ENCODE measurements at regions not wholly inside any gene's neighbourhood (a gene's known extent, or its start where the extent isn't known, plus 50 kb on each side); places are given as distances from the start of the nearest gene placed in this dataset.

DNA sequence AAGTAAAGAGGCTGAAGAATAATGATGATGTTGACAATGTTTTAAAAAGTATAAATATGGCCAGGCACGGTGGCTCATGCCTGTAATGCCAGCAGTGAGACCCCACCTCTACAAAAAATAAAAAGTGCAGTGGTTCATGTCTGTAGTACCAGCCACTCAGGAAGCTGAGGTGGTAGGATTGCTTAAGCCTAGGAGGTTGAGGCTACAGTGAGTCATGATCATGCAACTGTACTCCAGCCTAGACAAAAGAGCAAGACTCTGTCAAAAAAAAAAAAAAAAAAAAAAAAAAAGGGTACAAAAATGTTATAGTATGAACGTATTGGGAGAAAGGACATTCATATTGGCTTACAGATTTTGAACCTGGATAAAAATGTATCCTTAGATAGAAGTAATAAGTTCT lies 543.1 kb upstream of the IRAK1BP1 start:
- TF ChIP-seq, protein P1, sequence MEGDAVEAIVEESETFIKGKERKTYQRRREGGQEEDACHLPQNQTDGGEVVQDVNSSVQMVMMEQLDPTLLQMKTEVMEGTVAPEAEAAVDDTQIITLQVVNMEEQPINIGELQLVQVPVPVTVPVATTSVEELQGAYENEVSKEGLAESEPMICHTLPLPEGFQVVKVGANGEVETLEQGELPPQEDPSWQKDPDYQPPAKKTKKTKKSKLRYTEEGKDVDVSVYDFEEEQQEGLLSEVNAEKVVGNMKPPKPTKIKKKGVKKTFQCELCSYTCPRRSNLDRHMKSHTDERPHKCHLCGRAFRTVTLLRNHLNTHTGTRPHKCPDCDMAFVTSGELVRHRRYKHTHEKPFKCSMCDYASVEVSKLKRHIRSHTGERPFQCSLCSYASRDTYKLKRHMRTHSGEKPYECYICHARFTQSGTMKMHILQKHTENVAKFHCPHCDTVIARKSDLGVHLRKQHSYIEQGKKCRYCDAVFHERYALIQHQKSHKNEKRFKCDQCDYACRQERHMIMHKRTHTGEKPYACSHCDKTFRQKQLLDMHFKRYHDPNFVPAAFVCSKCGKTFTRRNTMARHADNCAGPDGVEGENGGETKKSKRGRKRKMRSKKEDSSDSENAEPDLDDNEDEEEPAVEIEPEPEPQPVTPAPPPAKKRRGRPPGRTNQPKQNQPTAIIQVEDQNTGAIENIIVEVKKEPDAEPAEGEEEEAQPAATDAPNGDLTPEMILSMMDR (IDR thresholded peaks at IDR 0.05), result no peak
- no peaks in the 10 kb centered on the region for H3K9me3 ChIP-seq
- DNase-seq (ENCODE audit: low spot score), result no peak
- H3K27me3 ChIP-seq, result no peaks in the 10 kb centered on the region
- H3K4me3 ChIP-seq, result no peak overlapping the region
- no peaks in the 10 kb centered on the region for H3K36me3 ChIP-seq
- H3K4me1 ChIP-seq, result no peaks in the 10 kb centered on the region
- H3K27ac ChIP-seq, result no peak overlapping the region

DNA sequence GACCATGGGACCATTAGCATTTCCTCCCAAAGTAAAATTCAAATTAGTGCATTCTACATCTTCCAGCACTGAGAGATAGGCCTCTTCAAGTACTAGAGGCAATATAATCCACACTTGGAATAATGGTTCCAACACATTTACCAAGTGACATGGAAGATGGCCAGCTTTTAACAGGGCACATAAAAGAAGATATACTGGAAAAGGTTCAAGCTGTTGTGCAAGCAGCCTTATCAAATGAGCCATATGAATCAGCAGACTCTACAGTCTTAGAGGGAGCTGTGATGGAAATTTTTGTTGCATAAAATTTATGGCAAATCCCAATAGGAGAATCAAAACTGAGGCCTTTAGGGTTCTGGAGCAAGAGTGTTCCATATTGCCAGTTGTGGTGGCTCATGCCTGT lies 526.6 kb upstream of the IRAK1BP1 start:
- no peak for DNase-seq (ENCODE audit: low spot score)
- no peaks in the 10 kb centered on the region for H3K4me1 ChIP-seq
- no peaks in the 10 kb centered on the region for H3K9me3 ChIP-seq
- no peaks in the 10 kb centered on the region for H3K36me3 ChIP-seq
- H3K27me3 ChIP-seq, result no peaks in the 10 kb centered on the region
- H3K4me3 ChIP-seq, result no peak overlapping the region
- TF ChIP-seq, protein P1 (IDR thresholded peaks at IDR 0.05), result no peak
- no peak overlapping the region for H3K27ac ChIP-seq

DNA sequence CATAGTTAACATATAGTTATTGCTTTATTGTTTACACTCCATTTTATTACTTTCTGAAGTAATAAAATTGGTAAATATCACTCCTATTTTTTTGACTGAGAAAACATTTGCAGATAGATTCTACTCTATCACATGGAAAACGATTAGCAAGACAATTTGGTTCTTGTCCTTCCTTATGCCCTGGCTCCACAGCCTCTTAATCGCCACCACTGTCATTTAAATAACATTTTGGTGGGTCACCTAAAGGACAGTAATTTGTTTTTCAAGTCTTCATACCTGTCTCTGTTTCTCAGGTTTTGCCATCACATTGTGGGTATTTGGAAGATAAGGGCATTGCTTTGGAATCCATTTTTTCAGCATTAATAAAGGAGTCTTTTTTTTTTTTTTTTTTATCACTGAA lies 521.5 kb upstream of the IRAK1BP1 start:
- H3K27ac ChIP-seq, result no peak overlapping the region
- H3K27me3 ChIP-seq, result no peaks in the 10 kb centered on the region
- H3K4me3 ChIP-seq, result no peak overlapping the region
- H3K9me3 ChIP-seq, result no peaks in the 10 kb centered on the region
- H3K36me3 ChIP-seq, result no peaks in the 10 kb centered on the region
- TF ChIP-seq, protein P1 (IDR thresholded peaks at IDR 0.05), result no peak
- DNase-seq (ENCODE audit: low spot score), result no peak
- H3K4me1 ChIP-seq, result no peaks in the 10 kb centered on the region

DNA sequence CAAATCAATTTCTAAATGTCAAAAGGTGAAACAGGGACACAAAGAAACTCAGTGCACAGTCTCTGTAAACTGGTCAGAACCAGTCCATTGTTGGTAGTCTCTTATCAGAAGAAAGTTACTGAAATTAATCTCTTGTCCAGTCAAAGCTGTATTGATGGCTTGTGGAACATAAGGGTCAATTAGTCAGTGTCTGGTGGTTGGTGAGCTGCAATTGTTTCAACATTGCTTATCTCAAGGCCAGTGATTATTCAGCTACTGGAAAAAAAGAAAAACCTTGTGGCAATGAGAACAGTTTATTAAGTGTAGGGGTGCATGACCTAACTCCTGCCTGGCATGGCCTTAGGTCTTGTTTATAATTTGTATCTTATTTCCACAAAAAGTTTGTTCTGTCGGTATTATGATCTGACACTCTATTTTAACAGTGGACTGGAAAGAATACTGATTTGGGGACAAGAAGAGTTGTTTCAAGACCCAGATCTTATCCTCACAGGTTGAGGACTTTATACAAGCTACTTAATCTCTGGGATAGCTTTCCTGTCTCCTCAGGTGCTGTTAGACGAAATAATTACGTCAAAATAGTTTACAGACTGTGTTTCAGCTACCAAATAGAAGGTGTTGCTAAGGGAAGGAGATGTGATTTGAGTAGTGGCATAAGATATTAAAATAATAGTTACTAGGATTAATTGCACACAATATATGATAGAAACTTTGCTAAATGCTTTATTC lies 520.0 kb upstream of the IRAK1BP1 start:
- no peaks in the 10 kb centered on the region for H3K9me3 ChIP-seq
- no peak for DNase-seq (ENCODE audit: low spot score)
- H3K4me1 ChIP-seq, result no peaks in the 10 kb centered on the region
- no peak overlapping the region for H3K4me3 ChIP-seq
- no peaks in the 10 kb centered on the region for H3K27me3 ChIP-seq
- no peak overlapping the region for H3K27ac ChIP-seq
- H3K36me3 ChIP-seq, result no peaks in the 10 kb centered on the region
- TF ChIP-seq, protein P1 (IDR thresholded peaks at IDR 0.05), result no peak

DNA sequence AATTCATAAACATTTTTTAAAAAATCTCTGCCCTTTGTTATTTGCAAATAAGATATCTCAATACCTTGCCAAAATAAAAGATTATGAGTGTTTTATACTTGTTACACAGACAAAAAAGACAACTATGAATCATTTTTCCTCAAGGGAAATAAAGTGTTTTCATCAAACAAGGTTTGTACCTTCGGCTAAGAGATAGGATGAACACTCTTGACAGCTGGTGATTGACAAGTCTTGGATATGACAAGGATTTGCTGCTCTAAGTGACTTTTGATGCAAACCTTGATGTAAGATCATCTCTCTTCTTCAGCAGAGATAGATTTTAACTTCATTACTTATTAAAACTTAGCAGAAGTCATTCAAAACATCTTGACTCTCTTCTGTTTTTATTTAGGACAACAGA lies 514.3 kb upstream of the IRAK1BP1 start:
- TF ChIP-seq, protein P1 (IDR thresholded peaks at IDR 0.05), result no peak
- H3K27ac ChIP-seq, result no peak overlapping the region

DNA sequence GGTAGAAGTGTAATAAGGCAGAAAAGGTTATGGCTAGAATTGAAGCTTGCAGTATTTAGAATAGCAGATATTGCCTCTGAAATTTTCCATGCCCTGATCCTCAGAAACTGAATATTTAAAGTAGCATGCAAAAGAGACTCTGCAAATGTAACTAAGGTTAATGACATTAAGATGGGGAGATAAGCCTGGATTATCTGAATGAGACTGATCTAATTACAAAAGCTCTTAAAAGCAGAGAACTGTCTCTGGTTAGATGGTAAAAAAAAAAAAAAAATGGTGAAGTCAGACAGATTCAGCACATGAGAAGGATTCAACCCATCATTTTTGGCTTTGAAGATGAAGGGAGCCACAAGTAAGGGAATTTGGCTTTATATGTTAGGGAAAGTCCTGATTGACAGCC lies 503.7 kb upstream of the IRAK1BP1 start:
- no peak overlapping the region for H3K27ac ChIP-seq
- no peaks in the 10 kb centered on the region for H3K9me3 ChIP-seq
- TF ChIP-seq, protein P1 (IDR thresholded peaks at IDR 0.05), result no peak
- no peaks in the 10 kb centered on the region for H3K36me3 ChIP-seq
- no peaks in the 10 kb centered on the region for H3K27me3 ChIP-seq
- H3K4me3 ChIP-seq, result no peak overlapping the region
- no peaks in the 10 kb centered on the region for H3K4me1 ChIP-seq
- DNase-seq (ENCODE audit: low spot score), result no peak

More for the DNA sequence above, 514.3 kb upstream of the IRAK1BP1 start:
- Histone ChIP-seq H3K27me3 (no peaks in the 10 kb centered on the region), H3K4me1 (no peaks in the 10 kb centered on the region), H3K9me3 (no peaks in the 10 kb centered on the region), H3K36me3 (no peaks in the 10 kb centered on the region), H3K4me3 (no peak overlapping the region)
- DNase-seq (ENCODE audit: low spot score), result no peak
